AML-193 (cell line): ENCODE measurements at regions not wholly inside any gene's neighbourhood (a gene's known extent, or its start where the extent isn't known, plus 50 kb on each side); places are given as distances from the start of the nearest gene placed in this dataset.

Experiments used
- DNase-seq, 2 experiments: peaks; one replicate each; lab custom pipeline; 2025; lab: John Stamatoyannopoulos, UW

DNA sequence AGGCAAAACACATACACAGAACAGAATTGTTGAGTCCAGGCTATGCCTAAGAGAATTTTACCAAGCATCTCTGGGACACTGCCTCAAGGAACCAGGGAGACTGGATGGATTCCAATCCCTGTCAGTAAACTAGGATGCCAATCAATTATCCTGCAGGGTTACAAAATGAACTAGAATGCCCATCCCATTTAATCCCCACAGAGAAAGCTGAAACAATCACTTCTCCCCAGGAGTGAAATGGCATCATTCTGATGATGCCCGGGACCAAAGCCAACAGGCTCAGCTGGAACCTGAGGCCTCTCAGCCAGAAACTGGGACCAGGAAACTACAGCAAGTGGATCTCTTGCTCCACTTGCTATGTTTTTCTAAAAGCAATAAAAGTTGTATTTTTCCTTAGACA is 130.0 kb upstream of the TJP1 start:
- DNase-seq = no peak

DNA sequence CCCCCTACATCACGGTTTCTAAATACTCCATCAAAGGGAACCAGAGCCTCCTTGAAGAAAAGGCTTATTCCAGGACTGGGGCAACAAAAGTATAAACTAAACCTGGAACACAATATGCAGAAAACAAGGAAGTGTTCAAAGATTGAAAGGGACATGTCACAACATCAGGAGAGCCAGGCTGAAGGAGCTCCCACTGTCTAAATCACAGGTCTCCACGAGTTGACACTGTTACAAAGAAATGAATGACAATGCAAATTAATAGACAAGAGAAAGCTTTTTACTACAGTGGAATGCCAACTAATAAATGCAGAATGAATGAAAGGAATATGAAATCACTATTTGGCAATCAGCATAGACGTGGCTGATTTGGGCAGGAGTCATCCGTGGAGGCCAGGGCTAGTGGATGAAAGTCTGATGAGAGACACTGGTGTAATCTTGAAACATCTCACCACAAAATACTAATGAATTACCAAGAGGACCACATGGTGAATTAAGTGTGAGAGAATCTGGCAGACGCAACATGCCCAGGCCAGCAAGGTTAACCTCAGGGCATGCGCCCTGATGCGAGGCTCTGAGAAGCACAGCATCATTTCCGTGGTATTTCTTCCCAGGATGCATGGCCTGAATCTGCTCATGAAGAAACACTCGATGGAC is 123.8 kb upstream of the TJP1 start:
- DNase-seq = no peak

DNA sequence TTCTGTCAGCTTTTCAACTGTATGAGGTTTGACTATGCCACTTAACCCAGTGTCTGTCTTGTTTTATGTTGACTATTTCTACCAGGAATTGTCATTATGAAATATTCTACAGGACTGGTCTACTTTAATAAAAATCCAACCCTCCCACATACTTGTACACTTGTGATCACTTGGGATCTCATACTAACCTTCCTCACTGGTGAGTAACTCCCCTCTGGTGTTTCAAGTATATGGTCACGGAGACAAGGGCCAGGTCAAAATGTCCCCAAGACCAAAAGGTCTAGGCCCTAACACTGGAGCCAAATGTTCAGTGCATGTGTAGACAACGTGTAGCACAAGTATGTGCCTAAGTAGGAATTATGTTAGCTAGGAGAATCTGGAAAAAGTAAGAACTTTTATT is 122.7 kb upstream of the TJP1 start:
- DNase-seq = no peak

- DNase-seq = no peak
Measured at GRCh38 chr15:29942548-29942947, 120.3 kb upstream of the TJP1 start.

GRCh38 chr15:29942143-29942542 is 119.9 kb upstream of the TJP1 start:
- no peak for DNase-seq

DNA sequence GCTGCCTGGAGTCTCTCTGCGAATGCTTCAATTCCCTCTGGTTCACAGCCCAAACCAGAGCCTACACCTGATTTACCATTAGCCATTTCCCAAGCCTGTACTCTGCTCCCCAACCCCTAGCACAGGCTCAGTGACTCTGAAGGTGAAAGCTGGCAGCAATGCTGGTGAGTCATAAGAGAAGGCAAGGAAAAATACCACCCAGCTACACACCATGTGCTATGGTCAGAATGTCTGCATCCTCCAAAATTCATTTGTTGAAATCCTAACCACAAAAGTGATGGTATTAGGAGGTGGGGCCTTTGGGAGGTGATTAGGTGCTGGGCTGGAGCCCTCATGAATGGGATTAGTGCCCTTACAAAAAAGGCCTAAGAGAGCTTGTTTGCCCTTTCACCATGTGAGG is 117.1 kb upstream of the TJP1 start:
- DNase-seq = no peak

DNA sequence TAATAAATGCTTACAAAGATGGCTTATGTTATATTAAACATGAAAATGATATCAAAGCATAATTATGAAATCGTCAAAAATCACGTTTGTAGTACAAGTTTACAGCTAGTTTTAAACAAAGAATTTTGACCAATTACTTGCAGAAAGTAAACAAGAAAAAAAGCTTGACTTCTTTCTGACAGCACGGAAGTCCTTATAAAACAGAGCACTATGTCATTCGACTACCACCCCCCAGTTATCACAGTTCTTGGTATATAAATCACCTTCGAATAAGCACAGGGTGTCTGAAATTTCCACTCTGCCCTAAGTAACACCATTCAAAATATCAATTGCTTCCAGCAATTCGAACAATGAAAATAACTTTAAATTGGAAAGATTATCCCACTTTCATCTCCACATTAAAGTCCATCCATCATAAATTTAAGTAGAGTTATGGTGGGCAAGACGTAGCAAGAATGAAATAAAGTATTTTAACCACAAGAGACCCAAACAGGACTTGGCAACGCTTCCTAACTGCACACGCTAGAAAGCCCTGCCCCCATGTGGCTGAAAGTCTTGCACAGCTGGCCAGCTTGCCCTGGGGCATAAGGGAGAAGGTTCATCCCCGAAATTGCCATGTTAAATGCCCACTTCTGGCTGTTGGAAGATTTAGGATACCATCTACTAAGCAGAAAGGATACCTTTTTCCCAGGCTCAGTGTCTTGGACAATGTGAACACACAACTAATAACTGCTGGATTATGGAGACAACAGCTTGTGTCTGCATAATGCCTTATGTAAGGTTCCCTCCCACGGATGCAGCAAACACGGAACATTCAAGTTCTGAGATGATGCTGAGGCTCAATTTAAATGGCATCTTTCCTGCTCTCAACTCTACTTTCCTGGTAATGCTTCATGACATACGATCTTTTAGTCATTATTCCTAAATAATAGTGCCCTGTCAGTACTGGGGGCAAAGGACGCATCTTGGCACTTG is 116.4 kb upstream of the TJP1 start:
- DNase-seq = no peak

DNA sequence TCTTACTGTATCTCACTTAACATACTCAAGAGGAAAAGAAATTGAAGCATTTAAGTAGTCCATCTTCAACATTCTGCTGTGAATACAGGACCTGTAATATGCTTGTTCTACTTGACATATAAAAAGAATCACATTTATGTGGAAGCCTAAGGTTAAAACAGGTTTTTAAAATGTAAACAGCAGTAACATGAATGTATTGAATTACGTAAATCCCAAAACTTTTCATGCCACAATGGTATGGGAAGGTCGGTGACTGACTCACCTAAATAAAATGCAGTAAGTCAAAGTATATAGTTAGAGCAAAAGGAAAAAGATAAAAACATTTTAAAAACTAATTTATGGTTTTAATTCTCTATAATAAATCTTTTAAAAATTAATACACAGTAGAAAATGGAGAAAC is 115.7 kb upstream of the TJP1 start:
- DNase-seq = no peak

GRCh38 chr15:29936353-29937049 is 114.2 kb upstream of the TJP1 start:
- no peak for DNase-seq

DNA sequence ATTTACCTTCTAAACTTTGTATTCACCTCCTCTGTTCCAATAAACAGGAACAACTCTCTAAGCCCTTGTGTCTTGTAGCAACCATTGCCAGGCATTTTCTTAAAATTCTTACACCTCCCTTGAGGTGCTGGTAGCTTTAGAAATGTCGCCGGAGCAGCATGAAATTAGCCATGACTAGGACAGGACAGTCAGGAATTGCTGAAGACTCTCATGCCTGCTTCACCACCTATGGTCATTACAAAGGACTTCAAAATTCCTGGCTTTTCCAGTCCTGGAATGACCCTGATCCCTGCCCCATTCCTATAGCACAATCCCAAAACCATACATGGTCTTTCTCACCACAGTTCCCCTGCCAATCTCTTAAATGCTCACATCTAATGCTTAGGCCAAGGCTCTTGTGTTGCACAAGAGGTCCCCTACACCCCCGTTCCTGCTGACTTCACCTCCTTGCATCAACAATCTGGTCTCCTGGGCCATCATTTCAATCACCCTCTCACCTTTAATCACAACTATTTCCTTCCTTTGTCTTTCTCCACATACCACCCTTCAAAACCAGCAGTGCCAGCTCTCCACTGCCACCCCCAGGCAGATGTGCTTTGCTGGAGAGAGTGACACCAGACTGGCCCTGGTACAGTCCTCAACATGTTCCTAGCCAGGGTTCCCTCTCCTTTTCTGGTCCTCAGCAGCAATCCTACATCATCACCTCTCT is 113.2 kb upstream of the TJP1 start:
- no peak for DNase-seq

DNA sequence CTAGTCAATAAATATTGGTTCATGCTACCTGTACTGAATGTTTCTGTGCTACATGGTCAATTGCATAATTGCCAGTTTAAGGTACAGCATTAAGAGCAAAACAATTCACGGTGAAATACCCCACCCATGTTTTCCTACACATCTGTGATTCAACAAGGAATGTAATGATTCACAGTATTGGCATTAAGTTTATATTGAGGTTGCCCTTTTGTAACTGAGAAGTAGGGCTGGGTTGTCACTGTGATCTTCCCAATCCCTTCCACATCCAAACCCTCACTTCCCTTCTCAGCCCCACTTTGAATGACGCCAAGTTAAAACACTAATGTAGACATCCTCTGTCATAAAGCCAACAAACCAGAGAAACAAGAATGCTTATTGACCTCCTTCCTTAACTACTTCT is 112.0 kb upstream of the TJP1 start:
- no peak for DNase-seq

DNA sequence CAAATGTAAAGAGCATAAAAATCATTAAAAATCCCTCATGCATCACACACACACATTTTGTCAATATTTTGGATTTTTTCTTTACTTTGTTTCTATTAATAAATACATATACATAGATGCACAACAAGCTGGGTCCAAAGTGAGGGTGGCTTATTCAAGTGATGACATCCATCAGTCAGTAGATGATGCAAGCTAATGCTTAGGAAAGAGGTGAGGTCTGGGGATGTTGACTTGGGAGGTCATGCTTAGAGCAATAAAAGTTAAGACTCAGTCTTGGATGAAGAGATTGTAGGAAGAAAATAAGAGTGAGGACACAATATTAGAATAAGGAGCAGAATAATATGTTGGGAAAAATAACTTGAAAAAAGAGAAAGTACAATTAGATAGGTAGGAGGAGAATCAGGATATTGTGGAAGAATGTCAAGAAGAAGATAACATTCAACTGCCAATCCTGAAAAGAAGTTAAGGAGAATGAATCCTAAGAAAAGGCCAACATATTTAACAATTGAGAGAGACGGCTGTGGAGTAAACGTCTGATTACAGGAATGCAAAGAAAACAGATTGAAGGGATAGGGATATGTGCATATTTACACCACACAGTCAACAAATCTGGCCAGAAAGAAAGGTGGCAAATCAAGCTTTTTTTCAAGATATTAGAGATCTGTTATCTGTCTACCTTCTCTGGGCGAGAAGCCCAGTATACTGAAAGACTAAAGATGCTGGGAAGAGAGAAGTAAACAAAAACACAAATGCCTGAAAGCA is 111.0 kb upstream of the TJP1 start:
- no peak for DNase-seq

DNA sequence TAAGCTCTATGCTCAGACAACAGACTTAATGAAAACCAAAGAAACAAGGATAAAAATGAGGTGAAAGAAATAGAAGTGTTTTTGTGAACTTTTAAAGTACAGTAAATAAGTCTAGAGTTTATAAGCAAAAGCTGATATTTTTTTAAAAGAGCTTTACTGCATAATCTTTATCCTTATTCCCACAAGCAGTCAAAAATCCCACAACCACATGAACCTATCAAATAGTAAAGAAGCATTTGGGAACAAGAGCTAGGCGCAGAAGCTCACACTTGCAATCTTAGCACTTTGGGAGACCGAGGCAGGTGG is 103.8 kb upstream of the TJP1 start:
- DNase-seq = no peak

- DNase-seq = peak; percentile 0 to 33
Measured at GRCh38 chr15:29925227-29926082, 103.2 kb upstream of the TJP1 start.

- DNase-seq = no peak
Measured at GRCh38 chr15:29924750-29925149, 102.5 kb upstream of the TJP1 start.

- no peak for DNase-seq
Measured at GRCh38 chr15:29922191-29922590, 99.9 kb upstream of the TJP1 start.

DNA sequence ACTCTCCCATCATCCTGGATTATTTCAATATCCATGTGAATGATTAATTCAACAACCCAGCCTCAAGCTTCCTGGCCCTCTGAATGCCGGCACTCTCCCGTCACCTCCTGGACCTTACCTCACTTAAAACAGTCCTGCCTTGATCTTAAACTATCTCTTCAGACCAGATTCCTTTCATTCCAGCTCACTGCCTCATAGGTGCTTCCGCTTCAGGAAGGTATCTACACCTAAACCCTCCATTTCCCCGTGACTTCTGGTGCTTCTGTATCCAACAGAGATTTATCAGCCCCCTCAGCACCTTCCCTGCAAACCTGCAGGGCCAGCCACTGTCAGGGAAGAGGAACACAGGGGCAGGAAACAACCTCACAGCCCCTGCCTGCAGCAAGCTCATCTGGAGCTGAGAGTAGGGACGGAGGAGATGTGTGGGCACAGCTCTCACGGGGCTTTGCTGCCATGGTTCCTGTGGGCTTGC is 98.9 kb upstream of the TJP1 start:
- DNase-seq = no peak

DNA sequence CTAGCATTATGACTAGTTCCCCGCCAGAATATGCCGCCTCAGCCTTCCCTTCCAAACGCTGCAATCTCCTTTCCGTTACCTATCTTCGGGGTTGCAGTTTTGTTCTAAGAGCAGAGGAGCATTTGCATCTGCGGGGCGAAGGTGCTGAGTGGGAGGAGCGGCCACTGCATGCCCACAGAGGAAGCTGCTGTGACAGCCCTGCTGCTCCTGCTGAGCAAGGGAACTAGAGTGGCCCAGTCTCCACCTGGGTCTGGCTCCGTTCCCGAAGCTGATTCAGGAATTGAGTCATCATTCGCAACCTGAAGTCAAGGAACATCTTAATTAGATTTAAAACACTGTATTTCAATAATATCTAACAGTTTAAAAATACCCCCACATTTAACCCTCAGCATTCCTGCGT is 98.2 kb upstream of the TJP1 start:
- DNase-seq = no peak

- no peak for DNase-seq
Measured at GRCh38 chr15:29919380-29919881, 97.2 kb upstream of the TJP1 start.
